ENCODE measurements at regions not wholly inside any gene's neighbourhood (a gene's known extent, or its start where the extent isn't known, plus 50 kb on each side); places are given as distances from the start of the nearest gene placed in this dataset.

- DNase-seq, result no peak
Observed at GRCh38 chr5:68409259-68409658, 193.7 kb downstream of the PIK3R1 start.

DNA sequence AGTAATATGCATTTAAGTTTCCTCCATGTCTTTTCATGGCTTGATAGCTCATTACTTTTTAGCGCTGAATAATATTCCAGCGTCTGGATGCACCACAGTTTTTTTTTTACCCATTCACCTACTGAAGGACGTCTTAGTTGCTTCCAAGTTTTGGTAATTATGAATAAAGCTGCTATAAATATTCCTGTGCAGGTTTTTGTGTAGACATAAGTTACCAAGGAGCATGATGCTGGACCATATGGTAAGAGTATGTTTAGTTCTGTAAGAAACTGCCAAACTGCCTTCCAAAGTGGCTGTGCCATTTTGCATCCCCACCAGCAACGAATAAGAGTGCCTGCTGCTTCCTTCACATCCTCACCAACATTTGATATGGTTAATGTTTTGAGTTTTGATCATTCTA is 195.6 kb downstream of the PIK3R1 start:
- DNase-seq, result no peak

GRCh38 chr5:68415177-68416085 is 199.9 kb downstream of the PIK3R1 start:
- DNase-seq, result no peak

GRCh38 chr5:68416714-68417113 is 201.2 kb downstream of the PIK3R1 start:
- DNase-seq, result no peak

- no peak for DNase-seq
Observed at GRCh38 chr5:68418201-68418600, 202.6 kb downstream of the PIK3R1 start.

DNA sequence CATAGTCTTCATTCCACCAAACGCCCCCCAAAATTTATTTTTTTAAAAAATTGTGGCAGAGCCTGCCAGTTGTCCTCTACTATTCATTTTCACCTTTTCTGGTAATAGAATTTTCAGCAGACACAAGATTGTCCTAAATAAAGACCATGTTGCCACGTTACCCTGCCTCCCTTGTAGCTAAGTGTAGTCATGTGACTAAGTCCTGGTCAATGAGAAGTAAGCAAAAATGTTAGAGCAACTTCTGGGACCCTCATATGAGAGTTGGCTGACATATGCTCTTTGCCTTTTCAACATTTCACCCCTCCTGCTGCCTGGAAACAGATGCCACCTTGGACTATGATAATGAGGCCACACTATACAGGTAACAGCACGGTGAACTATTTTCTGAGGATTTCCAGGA is 203.1 kb downstream of the PIK3R1 start:
- no peak for DNase-seq

DNA sequence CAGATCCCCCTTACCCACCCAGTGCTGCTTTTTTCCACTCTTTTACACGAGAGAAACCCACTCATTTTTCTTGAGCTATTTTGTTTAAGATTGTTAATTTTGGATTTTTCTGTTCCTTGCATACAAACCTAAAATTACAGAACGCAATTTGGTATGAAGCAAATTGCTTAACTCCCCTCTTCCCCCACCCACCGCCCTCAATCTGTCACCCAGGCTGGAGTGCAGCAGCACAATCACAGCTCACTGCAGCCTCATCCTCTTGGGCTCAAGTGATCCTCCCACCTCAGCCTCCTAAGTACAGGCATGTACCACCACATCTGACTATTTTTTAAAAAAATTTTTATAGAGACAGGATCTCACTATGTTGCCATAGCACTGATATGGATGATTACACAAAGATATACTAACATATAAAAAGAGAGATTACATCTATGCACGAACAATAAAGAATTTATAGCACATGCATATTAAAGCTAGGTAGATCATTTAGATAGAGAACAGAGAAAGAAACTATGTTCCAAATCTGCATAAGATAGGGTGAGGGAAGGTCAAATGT is 203.6 kb downstream of the PIK3R1 start:
- no peak for DNase-seq

- DNase-seq, result no peak
Observed at GRCh38 chr5:68419637-68420452, 204.3 kb downstream of the PIK3R1 start.

GRCh38 chr5:68420476-68421344 is 205.2 kb downstream of the PIK3R1 start:
- DNase-seq, result no peak

DNA sequence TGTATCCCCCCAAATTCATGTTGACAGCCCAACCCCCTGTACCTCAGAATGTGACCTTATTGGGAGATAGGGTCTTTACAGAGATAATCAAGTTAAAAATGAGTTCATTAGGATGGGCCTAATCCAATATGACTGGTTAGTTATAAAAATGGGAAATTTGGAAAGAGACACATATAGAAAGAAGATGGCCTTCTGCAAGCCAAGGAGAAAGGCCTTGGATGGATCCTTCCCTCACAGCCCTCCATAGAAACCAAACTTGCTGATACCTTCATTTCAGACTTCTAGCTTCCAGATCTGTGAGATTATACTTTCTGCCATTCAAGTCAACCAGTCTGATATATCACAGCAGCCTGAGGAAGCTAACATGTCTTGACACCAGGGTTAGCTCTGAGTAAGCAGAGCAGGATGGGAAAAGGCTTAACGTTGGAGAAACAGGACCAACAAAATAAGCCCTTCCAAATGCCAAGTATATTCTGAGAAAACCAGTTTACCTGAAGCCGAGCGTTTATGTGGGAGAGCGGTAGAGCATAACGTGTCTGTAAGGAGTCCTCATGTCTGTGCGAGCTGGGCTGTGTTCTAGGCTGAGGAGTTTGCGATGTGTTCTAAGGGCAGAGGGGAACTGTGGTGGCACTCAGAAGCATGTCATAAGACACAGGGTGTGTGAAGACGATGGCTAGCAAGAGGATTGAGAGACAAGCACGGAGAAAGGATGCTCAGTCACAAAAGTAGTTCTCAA is 206.1 kb downstream of the PIK3R1 start:
- DNase-seq, result no peak

GRCh38 chr5:68423154-68423811 is 207.7 kb downstream of the PIK3R1 start:
- DNase-seq, result no peak

GRCh38 chr5:68424799-68425537 is 209.4 kb downstream of the PIK3R1 start:
- no peak for DNase-seq

DNA sequence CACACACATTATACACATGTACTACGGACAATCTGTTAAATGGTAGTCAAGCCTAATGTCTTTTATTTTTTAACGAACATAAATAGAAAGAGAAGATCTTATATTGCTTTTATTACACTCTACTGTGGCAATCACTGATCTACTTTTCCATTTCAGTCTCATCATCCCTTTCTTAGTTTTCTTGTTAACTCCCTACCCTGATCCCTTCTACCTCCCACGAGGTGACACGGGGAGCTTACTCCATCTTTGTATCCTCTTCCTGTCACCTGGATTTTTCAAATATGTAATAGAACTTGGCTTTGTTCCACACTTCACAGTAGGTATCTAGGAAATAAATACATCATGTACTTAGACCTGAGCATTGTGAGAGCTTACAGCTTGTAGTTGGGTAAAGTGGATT is 211.0 kb downstream of the PIK3R1 start:
- DNase-seq, result no peak

DNA sequence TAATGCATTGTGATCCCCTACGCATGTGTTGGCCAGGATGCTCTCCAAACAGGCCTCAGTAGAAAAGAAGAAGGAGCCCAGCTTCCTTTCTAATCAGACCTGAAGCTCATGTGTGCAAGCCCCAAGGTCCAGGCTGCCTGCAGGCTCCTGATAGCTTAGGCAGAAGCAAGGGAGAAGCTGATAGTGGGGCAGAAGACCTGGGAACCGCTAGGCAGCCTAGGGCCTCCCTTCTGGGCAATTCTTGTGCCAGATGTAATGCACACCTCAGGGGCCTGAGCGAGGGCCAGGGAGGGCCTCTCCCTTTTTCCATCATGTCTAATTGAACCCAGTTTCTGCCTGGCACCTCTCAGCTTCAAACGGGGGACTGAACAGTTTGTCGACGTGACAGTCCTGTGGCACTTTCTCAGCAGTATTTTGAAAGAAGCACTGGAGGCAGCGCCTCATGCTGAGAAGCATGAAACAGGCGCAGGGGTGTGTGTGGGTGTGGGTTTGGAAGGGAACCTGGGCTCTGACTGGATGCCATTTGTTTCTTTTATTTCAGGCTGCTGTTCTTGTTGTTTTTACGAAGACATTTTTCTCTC is 212.8 kb downstream of the PIK3R1 start:
- DNase-seq, result no peak

DNA sequence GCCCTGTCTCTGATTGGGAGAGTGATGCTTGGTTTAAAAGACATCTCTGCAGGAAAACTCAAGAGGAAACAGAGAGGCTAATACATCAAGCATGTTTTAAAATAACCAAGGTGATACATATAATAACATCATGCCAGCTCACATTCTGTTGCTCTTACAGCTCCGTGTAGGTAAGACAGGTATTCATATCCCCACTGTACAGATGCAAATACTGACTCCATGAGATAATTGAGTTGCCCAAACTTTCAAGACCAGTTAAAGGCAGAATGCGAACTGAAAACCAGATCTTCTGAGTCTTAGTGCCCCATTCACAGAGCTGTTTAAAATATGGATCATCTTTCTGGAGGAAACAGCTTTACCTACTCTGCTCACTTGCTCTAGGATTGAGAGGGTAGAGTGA is 214.0 kb downstream of the PIK3R1 start:
- no peak for DNase-seq

- no peak for DNase-seq
Observed at GRCh38 chr5:68430279-68430678, 214.7 kb downstream of the PIK3R1 start.

- DNase-seq, result no peak
Observed at GRCh38 chr5:68431186-68431585, 215.6 kb downstream of the PIK3R1 start.

DNA sequence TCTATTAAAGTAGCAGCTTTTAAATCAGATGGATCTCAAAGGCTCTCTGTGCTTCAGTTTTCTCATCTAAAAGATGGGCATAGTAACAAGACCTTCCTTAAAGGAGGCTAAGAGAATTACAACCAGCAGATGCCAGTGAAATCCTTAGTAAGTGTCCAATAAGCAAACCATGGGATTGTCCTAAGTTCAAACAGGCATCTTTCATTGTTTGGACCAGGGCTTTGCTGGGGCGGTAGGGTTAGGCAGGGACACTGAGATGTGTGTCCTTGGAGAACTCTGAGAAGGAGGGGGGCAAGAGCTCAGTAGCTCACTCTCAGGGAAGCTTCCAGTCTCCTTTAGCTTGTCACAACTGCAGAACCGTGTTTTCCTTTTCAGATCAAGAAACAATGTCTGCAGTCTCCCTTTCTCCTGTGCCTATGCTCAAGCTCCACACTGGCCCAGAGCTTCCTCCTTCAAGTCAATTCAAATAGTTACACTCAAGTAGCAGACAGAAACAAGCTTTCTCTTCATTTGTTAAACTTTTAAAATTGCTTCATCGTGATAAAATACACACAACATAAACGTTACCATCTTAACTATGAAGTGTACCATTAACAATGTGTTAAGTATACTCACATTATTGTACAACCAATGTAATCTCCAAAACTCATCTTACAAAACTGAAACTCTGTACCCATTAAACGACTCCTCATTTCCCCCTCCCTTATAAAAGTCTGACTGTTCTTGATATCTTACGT is 216.2 kb downstream of the PIK3R1 start:
- no peak for DNase-seq

GRCh38 chr5:68432682-68433081 is 217.1 kb downstream of the PIK3R1 start:
- DNase-seq, result no peak

GRCh38 chr5:68433526-68433922 is 218.0 kb downstream of the PIK3R1 start:
- DNase-seq, result no peak

Measured in NCI-H2029 (cell line).